Thyroid gland (tissue), 4 donors: ENCODE measurements at regions not wholly inside any gene's neighbourhood (a gene's known extent, or its start where the extent isn't known, plus 50 kb on each side); places are given as distances from the start of the nearest gene placed in this dataset.

Source experiments
- DNase-seq, 2 donors: peaks; one replicate each; pipeline ENCODE4 v3.0.0-alpha.2; 2019
- H3K27ac ChIP-seq, 3 donors: fragments of 200-600 bp; sonication (generic); 1 replicate in 2 of 3; 2 replicates in 1 of 3; pipeline ENCODE4 v1.5.1; 2016 to 2019; ENCODE audit warnings: mild to moderate bottlenecking in 1 of 3, moderate library complexity in 1 of 3
- H3K27me3 ChIP-seq: fragments of 200-600 bp; sonication (generic); one replicate; pipeline ENCODE4 v1.5.1; 2019
- H3K36me3 ChIP-seq, 2 donors: fragments of 200-600 bp; sonication (generic); one replicate each; pipeline ENCODE4 v1.5.1; 2016 to 2019
- H3K4me1 ChIP-seq, 2 donors: fragments of 200-600 bp; sonication (generic); one replicate each; pipeline ENCODE4 v1.5.1; 2017 to 2019
- H3K4me3 ChIP-seq, 3 donors: fragments of 200-600 bp; sonication (generic); replicated peaks in 1 of 3; 1 replicate in 2 of 3; 2 replicates in 1 of 3; pipeline ENCODE4 v1.5.1; 2016; ENCODE audit warnings: mild to moderate bottlenecking in 1 of 3
- H3K9me3 ChIP-seq: fragments of 200-600 bp; sonication (generic); one replicate; pipeline ENCODE4 v1.5.1; 2017
- POLR2A ChIP-seq, 2 donors: fragments of 450-650 bp; IDR thresholded peaks; one replicate each; pipeline ENCODE4 v1.6.1; 2017; ENCODE audit warnings: antibody characterized with exemption in 2 of 2, mild to moderate bottlenecking in 2 of 2, moderate library complexity in 1 of 2
- WGBS, 2 donors: methylation state at CpG; one replicate each; pipeline ENCODE4 v1.1.5; 2017; 5-methylcytosine and 5-hydroxymethylcytosine counted together
- intact Hi-C: fragments of 100-400 bp; cut with DNase I; formaldehyde crosslinking; loops from one replicate; pipeline ENCODE4 v1.15.1; 2023
- TF ChIP-seq, protein P1 (sequence below), 6 experiments: fragments of 200-600 bp in 3 of 6; fragments of 450-650 bp in 3 of 6; sonication (generic) in 3 of 6; IDR thresholded peaks; one replicate each; pipeline ENCODE4 v1.5.1; 2016 to 2019; ENCODE audit warnings: antibody characterized with exemption in 6 of 6, mild to moderate bottlenecking in 2 of 6, inconsistent platforms in 1 of 6, moderate library complexity in 1 of 6

DNA sequence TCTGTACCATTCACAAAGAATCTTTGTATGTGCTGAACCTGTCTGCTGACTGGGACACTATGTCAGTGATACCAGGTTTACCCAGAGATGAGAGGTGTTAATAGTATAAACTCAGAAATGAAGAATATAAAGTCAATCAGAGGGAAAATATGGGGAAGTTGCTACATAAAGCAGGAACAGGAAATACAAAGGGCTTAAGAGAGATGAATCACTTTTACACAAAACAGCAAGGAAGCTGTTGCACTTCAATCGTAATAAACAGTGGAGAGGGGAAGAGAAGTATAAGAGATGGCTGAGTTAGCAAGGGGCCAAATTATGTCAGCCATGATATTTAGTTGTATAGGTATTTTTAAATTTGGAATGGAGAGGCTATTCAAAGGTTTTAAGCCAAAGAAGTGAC is 890.2 kb upstream of the NCAM2 start:
- Histone ChIP-seq H3K27me3 (no peaks in the 10 kb centered on the region), H3K9me3 (no peaks in the 10 kb centered on the region), H3K27ac (no peak overlapping the region), H3K36me3 (no peaks in the 10 kb centered on the region), H3K4me3 (no peak overlapping the region), H3K4me1 (no peaks in the 10 kb centered on the region)
- TF ChIP-seq, protein P1, sequence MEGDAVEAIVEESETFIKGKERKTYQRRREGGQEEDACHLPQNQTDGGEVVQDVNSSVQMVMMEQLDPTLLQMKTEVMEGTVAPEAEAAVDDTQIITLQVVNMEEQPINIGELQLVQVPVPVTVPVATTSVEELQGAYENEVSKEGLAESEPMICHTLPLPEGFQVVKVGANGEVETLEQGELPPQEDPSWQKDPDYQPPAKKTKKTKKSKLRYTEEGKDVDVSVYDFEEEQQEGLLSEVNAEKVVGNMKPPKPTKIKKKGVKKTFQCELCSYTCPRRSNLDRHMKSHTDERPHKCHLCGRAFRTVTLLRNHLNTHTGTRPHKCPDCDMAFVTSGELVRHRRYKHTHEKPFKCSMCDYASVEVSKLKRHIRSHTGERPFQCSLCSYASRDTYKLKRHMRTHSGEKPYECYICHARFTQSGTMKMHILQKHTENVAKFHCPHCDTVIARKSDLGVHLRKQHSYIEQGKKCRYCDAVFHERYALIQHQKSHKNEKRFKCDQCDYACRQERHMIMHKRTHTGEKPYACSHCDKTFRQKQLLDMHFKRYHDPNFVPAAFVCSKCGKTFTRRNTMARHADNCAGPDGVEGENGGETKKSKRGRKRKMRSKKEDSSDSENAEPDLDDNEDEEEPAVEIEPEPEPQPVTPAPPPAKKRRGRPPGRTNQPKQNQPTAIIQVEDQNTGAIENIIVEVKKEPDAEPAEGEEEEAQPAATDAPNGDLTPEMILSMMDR (IDR thresholded peaks at IDR 0.05) = no peak
- TF ChIP-seq POLR2A (IDR thresholded peaks at IDR 0.05) = no peak
- WGBS, 2 donors = 70 to 81% methylated on average over 1 of the region's 1 CpG
- intact Hi-C loops = no loop called here
- DNase-seq = no peak

DNA sequence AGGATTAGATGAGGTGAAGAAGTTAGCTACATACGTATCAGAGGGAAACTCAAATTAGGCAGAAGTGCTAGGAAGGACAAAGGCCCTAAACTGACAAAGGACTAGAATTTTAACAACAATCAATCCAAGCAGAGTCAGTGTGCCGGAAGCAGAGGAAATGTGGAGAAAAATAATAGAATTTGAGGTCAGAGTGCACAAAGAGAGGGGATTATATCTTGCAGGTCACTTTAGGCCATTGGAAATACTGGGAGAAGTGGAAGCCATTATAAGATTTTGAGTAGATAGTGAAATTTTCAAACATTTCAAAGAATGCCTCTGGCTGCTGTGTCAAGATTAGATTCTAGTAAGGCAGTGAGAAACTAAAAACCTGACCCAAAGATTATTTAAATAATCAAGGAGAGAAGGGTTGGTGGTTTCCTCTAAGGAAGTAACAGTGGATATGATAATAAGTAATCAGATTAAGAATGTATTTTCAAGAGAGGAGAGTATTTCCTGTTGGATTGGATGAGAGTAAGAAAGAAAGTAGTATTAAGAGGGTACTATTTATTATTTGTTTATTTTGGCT is 889.2 kb upstream of the NCAM2 start:
- Histone ChIP-seq H3K27me3 (no peaks in the 10 kb centered on the region), H3K9me3 (no peaks in the 10 kb centered on the region), H3K4me1 (no peaks in the 10 kb centered on the region), H3K27ac (no peak overlapping the region), H3K36me3 (no peaks in the 10 kb centered on the region), H3K4me3 (no peak overlapping the region)
- no peak for DNase-seq
- TF ChIP-seq POLR2A (IDR thresholded peaks at IDR 0.05) = no peak
- TF ChIP-seq, protein P1 (IDR thresholded peaks at IDR 0.05) = no peak
- 66 to 72% methylated on average over 2 of the region's 2 CpGs for WGBS, 2 donors
- intact Hi-C loops = no loop called here

GRCh38 chr21:20110368-20110767 is 887.8 kb upstream of the NCAM2 start:
- TF ChIP-seq, protein P1 (IDR thresholded peaks at IDR 0.05) = no peak
- no peak for TF ChIP-seq POLR2A (IDR thresholded peaks at IDR 0.05)
- Histone ChIP-seq H3K27ac (no peak overlapping the region), H3K27me3 (no peaks in the 10 kb centered on the region), H3K36me3 (no peaks in the 10 kb centered on the region), H3K9me3 (no peaks in the 10 kb centered on the region), H3K4me1 (no peaks in the 10 kb centered on the region), H3K4me3 (no peak overlapping the region)
- intact Hi-C loops = no loop called here
- DNase-seq = no peak
- WGBS, 2 donors = 65 to 70% methylated on average over 2 of the region's 2 CpGs

DNA sequence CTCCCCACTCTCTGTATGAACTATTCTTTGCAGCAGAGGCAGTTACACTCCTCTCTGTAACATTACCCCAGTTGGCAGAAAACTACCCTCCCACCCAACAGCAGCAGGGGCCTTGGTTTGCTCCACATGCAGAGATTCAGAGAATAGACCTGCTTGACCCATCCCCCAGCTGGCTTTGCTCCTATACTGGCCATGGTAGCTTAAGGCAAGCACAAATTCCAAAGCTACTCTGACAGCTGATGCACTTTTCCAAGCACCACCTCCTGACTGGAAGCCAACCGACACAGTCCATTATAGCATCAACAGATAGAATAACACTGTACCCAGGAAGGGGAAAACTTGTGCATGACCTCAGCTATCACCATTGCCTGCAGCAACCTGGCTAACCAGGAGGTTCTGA is 846.5 kb upstream of the NCAM2 start:
- intact Hi-C loops = no loop called here
- no peak for DNase-seq
- Histone ChIP-seq H3K36me3 (no peaks in the 10 kb centered on the region), H3K9me3 (no peaks in the 10 kb centered on the region), H3K27me3 (no peaks in the 10 kb centered on the region), H3K27ac (no peak overlapping the region), H3K4me3 (no peak overlapping the region), H3K4me1 (no peaks in the 10 kb centered on the region)
- WGBS, 2 donors = 86 to 88% methylated on average over 1 of the region's 1 CpG
- no peak for TF ChIP-seq POLR2A (IDR thresholded peaks at IDR 0.05)
- TF ChIP-seq, protein P1 (IDR thresholded peaks at IDR 0.05) = no peak

DNA sequence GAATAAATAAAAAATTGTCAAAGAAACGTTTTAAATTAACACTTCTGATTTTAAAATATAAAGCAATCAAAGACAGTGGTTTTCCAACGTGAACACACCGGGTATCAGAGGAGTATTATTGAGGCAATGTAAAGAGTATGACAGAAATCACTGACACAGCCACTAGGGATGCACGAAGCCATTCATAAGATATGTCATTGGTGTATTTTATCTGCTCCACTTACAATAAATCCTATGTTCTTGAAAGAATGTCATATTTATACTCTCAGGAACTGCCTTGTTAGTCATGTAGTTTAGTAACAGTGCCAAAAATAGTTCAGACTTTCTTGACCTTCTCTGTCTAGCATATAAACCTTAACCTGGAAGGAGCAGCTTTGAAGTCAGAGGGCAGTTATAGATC is 835.0 kb upstream of the NCAM2 start:
- 69 to 73% methylated on average over 4 of the region's 4 CpGs for WGBS, 2 donors
- H3K36me3 ChIP-seq = no peaks in the 10 kb centered on the region
- intact Hi-C loops = no loop called here
- TF ChIP-seq POLR2A (IDR thresholded peaks at IDR 0.05) = no peak
- TF ChIP-seq, protein P1 (IDR thresholded peaks at IDR 0.05) = no peak
- no peak overlapping the region for H3K4me3 ChIP-seq
- no peaks in the 10 kb centered on the region for H3K4me1 ChIP-seq
- H3K9me3 ChIP-seq = no peaks in the 10 kb centered on the region
- no peak for DNase-seq
- H3K27ac ChIP-seq = no peak overlapping the region
- no peaks in the 10 kb centered on the region for H3K27me3 ChIP-seq
